Suprapubic skin (tissue), 4 donors: ENCODE measurements at regions not wholly inside any gene's neighbourhood (a gene's known extent, or its start where the extent isn't known, plus 50 kb on each side); places are given as distances from the start of the nearest gene placed in this dataset.

Source experiments
- DNase-seq, 2 donors: peaks; one replicate each; pipeline ENCODE4 v3.0.0-alpha.2; 2019; ENCODE audit warnings: low spot score in 2 of 2
- H3K27ac ChIP-seq: fragments of 200-600 bp; sonication (generic); one replicate; pipeline ENCODE4 v1.5.1; 2019
- H3K27me3 ChIP-seq: fragments of 200-600 bp; sonication (generic); one replicate; pipeline ENCODE4 v1.5.1; 2019
- H3K36me3 ChIP-seq: fragments of 200-600 bp; sonication (generic); one replicate; pipeline ENCODE4 v1.5.1; 2019
- H3K4me1 ChIP-seq: fragments of 200-600 bp; sonication (generic); one replicate; pipeline ENCODE4 v1.5.1; 2019
- H3K4me3 ChIP-seq: fragments of 200-600 bp; sonication (generic); one replicate; pipeline ENCODE4 v1.5.1; 2019; ENCODE audit warnings: mild to moderate bottlenecking
- H3K9me3 ChIP-seq: fragments of 200-600 bp; sonication (generic); one replicate; pipeline ENCODE4 v1.5.1; 2019
- EP300 ChIP-seq: sonication (generic); formaldehyde crosslinking; IDR thresholded peaks from one replicate; pipeline ENCODE4 v1.6.1; 2017; ENCODE audit warnings: antibody characterized with exemption
- POLR2A ChIP-seq, 2 donors: fragments of 450-650 bp; IDR thresholded peaks; one replicate each; pipeline ENCODE4 v1.6.1; 2017; ENCODE audit warnings: antibody characterized with exemption in 2 of 2, mild to moderate bottlenecking in 2 of 2, moderate library complexity in 2 of 2
- POLR2AphosphoS5 ChIP-seq, 3 donors: sonication (generic); formaldehyde crosslinking; IDR thresholded peaks; one replicate each; pipeline ENCODE4 v1.6.1; 2017; ENCODE audit warnings: antibody characterized with exemption in 3 of 3
- WGBS: methylation state at CpG from one replicate; pipeline ENCODE4 v1.1.5; 2018; 5-methylcytosine and 5-hydroxymethylcytosine counted together
- TF ChIP-seq, protein P1 (sequence below), 2 donors: fragments of 200-600 bp in 1 of 2; fragments of 450-650 bp in 1 of 2; sonication (generic) in 1 of 2; IDR thresholded peaks; one replicate each; pipeline ENCODE4 v1.5.1; 2016 to 2019; ENCODE audit warnings: antibody characterized with exemption in 2 of 2, mild to moderate bottlenecking in 1 of 2, moderate library complexity in 1 of 2

DNA sequence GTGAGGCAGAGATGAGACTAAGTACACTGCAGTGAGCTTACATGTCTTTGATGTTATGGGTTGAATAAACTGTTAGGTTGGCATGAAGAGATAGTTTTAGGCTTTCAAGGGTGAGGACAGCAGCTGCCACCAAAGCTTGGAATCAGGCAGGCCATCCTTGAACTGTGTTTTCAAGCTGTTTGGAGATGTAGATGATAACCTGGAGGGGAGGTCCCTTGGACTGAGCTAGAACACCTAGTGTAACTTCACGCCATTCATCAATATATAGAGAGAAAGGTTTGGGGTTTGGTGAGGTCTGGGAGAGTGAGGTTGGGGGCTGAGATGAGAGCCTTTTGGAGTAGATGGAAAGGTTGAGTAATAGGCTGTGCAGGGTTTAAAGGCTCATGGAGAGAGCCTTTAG, 2447.0 kb downstream of the TP53TG3F start:
- Histone ChIP-seq H3K9me3 (no peaks in the 10 kb centered on the region), H3K4me1 (no peaks in the 10 kb centered on the region), H3K27me3 (no peaks in the 10 kb centered on the region), H3K36me3 (no peaks in the 10 kb centered on the region), H3K4me3 (no peak overlapping the region), H3K27ac (no peak overlapping the region)
- TF ChIP-seq, protein P1, sequence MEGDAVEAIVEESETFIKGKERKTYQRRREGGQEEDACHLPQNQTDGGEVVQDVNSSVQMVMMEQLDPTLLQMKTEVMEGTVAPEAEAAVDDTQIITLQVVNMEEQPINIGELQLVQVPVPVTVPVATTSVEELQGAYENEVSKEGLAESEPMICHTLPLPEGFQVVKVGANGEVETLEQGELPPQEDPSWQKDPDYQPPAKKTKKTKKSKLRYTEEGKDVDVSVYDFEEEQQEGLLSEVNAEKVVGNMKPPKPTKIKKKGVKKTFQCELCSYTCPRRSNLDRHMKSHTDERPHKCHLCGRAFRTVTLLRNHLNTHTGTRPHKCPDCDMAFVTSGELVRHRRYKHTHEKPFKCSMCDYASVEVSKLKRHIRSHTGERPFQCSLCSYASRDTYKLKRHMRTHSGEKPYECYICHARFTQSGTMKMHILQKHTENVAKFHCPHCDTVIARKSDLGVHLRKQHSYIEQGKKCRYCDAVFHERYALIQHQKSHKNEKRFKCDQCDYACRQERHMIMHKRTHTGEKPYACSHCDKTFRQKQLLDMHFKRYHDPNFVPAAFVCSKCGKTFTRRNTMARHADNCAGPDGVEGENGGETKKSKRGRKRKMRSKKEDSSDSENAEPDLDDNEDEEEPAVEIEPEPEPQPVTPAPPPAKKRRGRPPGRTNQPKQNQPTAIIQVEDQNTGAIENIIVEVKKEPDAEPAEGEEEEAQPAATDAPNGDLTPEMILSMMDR (IDR thresholded peaks at IDR 0.05) = no peak
- no peak for TF ChIP-seq POLR2AphosphoS5 (IDR thresholded peaks at IDR 0.05)
- no peak for TF ChIP-seq EP300
- no peak for TF ChIP-seq POLR2A (IDR thresholded peaks at IDR 0.05)
- WGBS = 72% methylated on average over 1 of the region's 1 CpG
- no peak for DNase-seq

DNA sequence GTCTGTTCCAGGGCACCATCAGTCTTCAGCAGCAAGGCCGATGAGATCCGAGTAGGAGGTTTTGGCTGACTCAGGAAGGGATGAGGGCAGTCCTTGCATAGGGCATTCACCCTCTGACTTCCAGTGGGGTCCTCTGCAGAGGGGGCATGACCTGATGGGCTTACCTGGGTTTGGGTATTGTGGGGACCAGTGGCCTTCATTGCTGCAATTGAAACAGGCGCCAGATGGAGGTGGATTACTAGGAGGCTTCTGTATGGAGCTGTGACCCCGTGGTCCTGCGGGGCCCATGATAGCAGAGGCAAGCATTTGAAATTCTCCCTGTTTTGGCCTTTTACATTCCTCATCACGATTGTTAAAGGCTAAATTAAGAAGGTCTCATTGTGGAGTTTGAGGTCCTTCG, 2448.7 kb downstream of the TP53TG3F start:
- H3K4me1 ChIP-seq = no peaks in the 10 kb centered on the region

DNA sequence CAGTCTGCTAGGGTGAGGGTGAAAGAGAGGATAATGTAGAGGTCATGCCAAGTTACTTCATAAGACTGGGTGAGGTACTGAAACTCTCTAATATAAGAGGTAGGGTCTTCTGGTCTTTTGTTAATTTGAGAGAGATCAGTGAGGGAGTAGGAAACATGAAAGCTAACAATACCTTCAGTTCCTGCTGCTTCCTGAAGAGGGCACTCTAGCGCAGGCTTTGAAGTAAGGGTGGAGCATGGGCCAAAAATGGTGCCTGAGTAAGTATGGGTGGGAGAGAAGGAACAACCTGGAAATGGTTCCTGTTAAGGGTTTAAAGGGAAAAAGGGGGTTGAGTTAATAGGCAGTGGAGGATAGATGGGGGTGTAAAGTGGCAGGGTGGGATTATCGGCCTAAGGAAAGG, 2449.5 kb downstream of the TP53TG3F start:
- Histone ChIP-seq H3K9me3 (peaks cover 6% of the 10 kb centered on the region), H3K4me1 (no peaks in the 10 kb centered on the region), H3K27ac (no peak overlapping the region), H3K27me3 (no peaks in the 10 kb centered on the region), H3K4me3 (no peak overlapping the region), H3K36me3 (no peaks in the 10 kb centered on the region)
- 58% methylated on average over 2 of the region's 2 CpGs for WGBS
- TF ChIP-seq, protein P1 (IDR thresholded peaks at IDR 0.05) = no peak
- TF ChIP-seq POLR2A (IDR thresholded peaks at IDR 0.05) (no peak), EP300 (no peak), POLR2AphosphoS5 (IDR thresholded peaks at IDR 0.05) (no peak)
- DNase-seq = no peak

More for the DNA sequence above, 2448.7 kb downstream of the TP53TG3F start:
- no peaks in the 10 kb centered on the region for H3K27me3 ChIP-seq
- H3K36me3 ChIP-seq = no peaks in the 10 kb centered on the region
- no peak overlapping the region for H3K4me3 ChIP-seq
- no peak for DNase-seq
- no peaks in the 10 kb centered on the region for H3K9me3 ChIP-seq
- no peak overlapping the region for H3K27ac ChIP-seq
- 84% methylated on average over 7 of the region's 7 CpGs for WGBS
- TF ChIP-seq POLR2AphosphoS5 (IDR thresholded peaks at IDR 0.05) (no peak), POLR2A (IDR thresholded peaks at IDR 0.05) (no peak), EP300 (no peak)
- TF ChIP-seq, protein P1 (IDR thresholded peaks at IDR 0.05) = no peak

DNA sequence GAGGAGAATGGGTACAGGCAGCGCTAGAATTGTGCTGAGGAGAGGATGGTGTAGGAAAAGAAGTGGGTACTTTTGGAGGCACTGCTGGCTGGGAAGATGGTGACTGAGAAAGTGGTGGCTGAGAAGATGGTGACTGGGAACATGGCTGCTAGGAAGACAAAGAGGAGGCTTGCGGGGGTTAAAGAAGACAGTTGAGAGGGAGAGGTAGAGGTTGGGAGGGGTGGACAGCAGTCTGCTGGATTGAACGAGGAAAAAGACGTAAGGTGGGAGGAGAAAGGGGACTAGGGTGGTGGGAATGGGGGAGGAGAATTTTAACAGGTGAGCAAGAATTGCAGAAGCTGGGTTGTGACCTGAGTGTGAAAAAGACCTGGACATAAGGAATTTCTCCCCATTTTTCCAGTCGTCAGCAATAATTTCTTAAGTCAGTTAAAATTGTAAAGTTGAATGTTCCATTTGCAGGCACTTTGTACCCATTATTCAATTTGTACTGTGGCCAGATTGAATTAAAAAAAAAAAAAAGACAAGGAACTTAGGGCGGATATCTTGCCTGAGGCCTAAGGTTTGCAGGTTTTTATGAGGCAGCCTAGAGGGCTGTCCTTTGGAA, 2450.0 kb downstream of the TP53TG3F start:
- H3K27me3 ChIP-seq = no peaks in the 10 kb centered on the region
- H3K4me1 ChIP-seq = no peaks in the 10 kb centered on the region
- no peak overlapping the region for H3K27ac ChIP-seq
- WGBS = 83% methylated on average over 6 of the region's 6 CpGs
- H3K36me3 ChIP-seq = no peaks in the 10 kb centered on the region
- H3K9me3 ChIP-seq = peaks cover 6% of the 10 kb centered on the region
- TF ChIP-seq POLR2AphosphoS5 (IDR thresholded peaks at IDR 0.05) (no peak), EP300 (no peak), POLR2A (IDR thresholded peaks at IDR 0.05) (no peak)
- TF ChIP-seq, protein P1 (IDR thresholded peaks at IDR 0.05) = no peak
- no peak for DNase-seq
- H3K4me3 ChIP-seq = no peak overlapping the region

DNA sequence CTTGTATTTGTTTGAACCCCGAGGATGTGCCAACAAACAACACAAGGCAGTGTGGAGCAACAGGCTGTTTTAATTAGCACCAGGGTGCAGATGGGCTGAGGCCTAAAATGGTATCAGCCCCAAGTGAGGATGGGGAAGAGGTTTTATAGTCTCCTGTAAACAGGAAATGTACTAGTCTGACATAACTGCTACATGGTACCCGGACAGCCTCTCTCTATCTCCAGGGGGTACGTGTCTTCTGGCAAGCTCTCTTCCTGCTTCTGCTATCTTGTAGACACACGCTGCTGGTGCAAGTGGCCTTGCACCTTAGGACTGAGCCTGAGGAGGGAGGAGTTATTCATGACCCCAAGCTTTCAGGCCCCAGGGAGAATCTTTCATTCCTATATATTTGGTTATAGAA, 2451.0 kb downstream of the TP53TG3F start:
- TF ChIP-seq, protein P1 (IDR thresholded peaks at IDR 0.05) = no peak
- TF ChIP-seq EP300 = no peak
- TF ChIP-seq POLR2A (IDR thresholded peaks at IDR 0.05) = no peak
- no peak for TF ChIP-seq POLR2AphosphoS5 (IDR thresholded peaks at IDR 0.05)
- DNase-seq = no peak
- H3K36me3 ChIP-seq = no peaks in the 10 kb centered on the region
- H3K4me1 ChIP-seq = no peaks in the 10 kb centered on the region
- H3K27ac ChIP-seq = no peak overlapping the region
- no peaks in the 10 kb centered on the region for H3K27me3 ChIP-seq
- no peak overlapping the region for H3K4me3 ChIP-seq
- H3K9me3 ChIP-seq = peaks cover 6% of the 10 kb centered on the region
- 76% methylated on average over 4 of the region's 4 CpGs for WGBS
